ENCODE measurements at regions not wholly inside any gene's neighbourhood (a gene's known extent, or its start where the extent isn't known, plus 50 kb on each side); places are given as distances from the start of the nearest gene placed in this dataset.

- Histone ChIP-seq H3K36me3 (ENCODE audit: control insufficient read depth, low read length) (no peaks in the 10 kb centered on the region), H3F3A (ENCODE audit: control insufficient read depth, insufficient read depth) (no peaks in the 10 kb centered on the region), H3K27me3 (ENCODE audit: control insufficient read depth, low read length) (no peaks in the 10 kb centered on the region), H3K4me2 (ENCODE audit: low read length) (peak overlapping the region; percentile 8; the same call in 1 of the 2 replicates), H3K9me2 (replicated peaks; ENCODE audit: control insufficient read depth, low read length) (no peaks in the 10 kb centered on the region), H4K20me1 (ENCODE audit: control insufficient read depth, insufficient read depth, low read depth, low read length) (no peaks in the 10 kb centered on the region), H3K9me3 (ENCODE audit: control insufficient read depth, insufficient read depth, low read length) (no peaks in the 10 kb centered on the region), H3K27ac (ENCODE audit: low read depth, low read length) (no peak overlapping the region), H3K4me3 (ENCODE audit: low read length) (no peak overlapping the region), H3K79me2 (ENCODE audit: control insufficient read depth, low read length) (no peaks in the 10 kb centered on the region), H3K4me1 (ENCODE audit: control insufficient read depth, low read length) (peaks cover 9% of the 10 kb centered on the region)
- no peak for TF ChIP-seq CTCF (IDR thresholded peaks at IDR 0.05; ENCODE audit: low read depth, low read length, poor library complexity, severe bottlenecking)
- no peak for TF ChIP-seq EZH2phosphoT487 (IDR thresholded peaks at IDR 0.05; ENCODE audit: borderline replicate concordance, low read length)
Observed at GRCh38 chr10:69734416-69734796, 67.3 kb upstream of the COL13A1 start.

DNA sequence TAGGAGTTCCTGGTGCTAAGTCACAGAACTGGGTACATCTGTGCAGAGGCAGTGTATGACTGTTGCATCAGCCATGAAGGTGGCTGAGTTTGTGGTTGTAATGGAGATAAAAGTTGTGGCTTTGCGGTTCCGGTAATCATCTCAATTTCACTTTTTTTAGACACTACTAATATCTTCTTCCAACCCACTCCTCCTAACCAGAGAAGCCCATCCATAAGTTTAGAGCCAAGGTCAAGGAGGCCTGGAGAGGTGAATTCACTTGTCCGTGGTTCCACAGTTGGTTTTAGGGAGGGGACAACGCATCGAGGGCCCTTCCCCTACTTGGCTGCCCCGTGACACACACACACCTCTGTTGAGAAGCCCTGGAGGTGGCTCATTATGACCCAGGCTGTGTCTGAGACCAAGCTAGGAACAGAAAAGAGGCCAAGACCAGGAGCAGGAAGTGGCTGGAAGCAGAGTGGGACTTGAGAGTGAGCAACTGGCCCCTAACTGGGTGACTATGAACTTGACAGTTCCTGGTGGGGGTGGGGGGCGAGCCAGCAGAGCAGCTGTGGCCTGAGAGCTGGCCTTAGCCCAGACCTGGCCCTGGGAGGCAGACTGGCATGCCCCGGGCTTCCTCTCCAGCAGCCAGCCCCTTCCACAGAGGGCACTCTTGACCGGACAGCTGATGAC, 66.8 kb upstream of the COL13A1 start:
- H3K27me3 ChIP-seq (ENCODE audit: control insufficient read depth, low read length) = no peaks in the 10 kb centered on the region
- H3K27ac ChIP-seq (ENCODE audit: low read depth, low read length) = no peak overlapping the region
- H3K4me1 ChIP-seq (ENCODE audit: control insufficient read depth, low read length) = peaks cover 9% of the 10 kb centered on the region
- no peak overlapping the region for H3K4me3 ChIP-seq (ENCODE audit: low read length)
- no peak for TF ChIP-seq CTCF (IDR thresholded peaks at IDR 0.05; ENCODE audit: low read depth, low read length, poor library complexity, severe bottlenecking)
- TF ChIP-seq EZH2phosphoT487 (IDR thresholded peaks at IDR 0.05; ENCODE audit: borderline replicate concordance, low read length) = no peak
- H3K36me3 ChIP-seq (ENCODE audit: control insufficient read depth, low read length) = no peaks in the 10 kb centered on the region
- peak overlapping the region; percentile 8; the same call in 1 of the 2 replicates for H3K4me2 ChIP-seq (ENCODE audit: low read length)
- no peaks in the 10 kb centered on the region for H3F3A ChIP-seq (ENCODE audit: control insufficient read depth, insufficient read depth)
- H3K79me2 ChIP-seq (ENCODE audit: control insufficient read depth, low read length) = no peaks in the 10 kb centered on the region
- H4K20me1 ChIP-seq (ENCODE audit: control insufficient read depth, insufficient read depth, low read depth, low read length) = no peaks in the 10 kb centered on the region
- H3K9me3 ChIP-seq (ENCODE audit: control insufficient read depth, insufficient read depth, low read length) = no peaks in the 10 kb centered on the region
- H3K9me2 ChIP-seq (replicated peaks; ENCODE audit: control insufficient read depth, low read length) = no peaks in the 10 kb centered on the region

- no peaks in the 10 kb centered on the region for H3K27me3 ChIP-seq (ENCODE audit: control insufficient read depth, low read length)
- H3K9me2 ChIP-seq (replicated peaks; ENCODE audit: control insufficient read depth, low read length) = no peaks in the 10 kb centered on the region
- peaks cover 9% of the 10 kb centered on the region for H3K4me1 ChIP-seq (ENCODE audit: control insufficient read depth, low read length)
- no peak overlapping the region for H3K4me3 ChIP-seq (ENCODE audit: low read length)
- H3K27ac ChIP-seq (ENCODE audit: low read depth, low read length) = no peak overlapping the region
- TF ChIP-seq CTCF (IDR thresholded peaks at IDR 0.05; ENCODE audit: low read depth, low read length, poor library complexity, severe bottlenecking) (no peak), EZH2phosphoT487 (IDR thresholded peaks at IDR 0.05; ENCODE audit: borderline replicate concordance, low read length) (no peak)
- H4K20me1 ChIP-seq (ENCODE audit: control insufficient read depth, insufficient read depth, low read depth, low read length) = no peaks in the 10 kb centered on the region
- no peaks in the 10 kb centered on the region for H3F3A ChIP-seq (ENCODE audit: control insufficient read depth, insufficient read depth)
- H3K9me3 ChIP-seq (ENCODE audit: control insufficient read depth, insufficient read depth, low read length) = no peaks in the 10 kb centered on the region
- no peaks in the 10 kb centered on the region for H3K79me2 ChIP-seq (ENCODE audit: control insufficient read depth, low read length)
- no peaks in the 10 kb centered on the region for H3K36me3 ChIP-seq (ENCODE audit: control insufficient read depth, low read length)
- no peak overlapping the region for H3K4me2 ChIP-seq (ENCODE audit: low read length)
Observed at GRCh38 chr10:69736886-69737641, 64.6 kb upstream of the COL13A1 start.
